Endothelial cell of umbilical vein (primary cell): ENCODE measurements at regions not wholly inside any gene's neighbourhood (a gene's known extent, or its start where the extent isn't known, plus 50 kb on each side); places are given as distances from the start of the nearest gene placed in this dataset.

Source experiments
- POLR2A ChIP-seq: IDR thresholded peaks from 2 replicates; pipeline ENCODE4 v1.6.1; 2012; ENCODE audit warnings: low read depth, mild to moderate bottlenecking, control low read depth, low read length
- POLR2AphosphoS5 ChIP-seq: IDR thresholded peaks from 2 replicates; pipeline ENCODE4 v1.6.1; 2012; ENCODE audit warnings: low read depth, mild to moderate bottlenecking, control low read depth, low read length, moderate library complexity; ENCODE audit not compliant: insufficient read depth
- TF ChIP-seq, protein P1 (sequence below): IDR thresholded peaks from 2 replicates; pipeline ENCODE4 v1.6.1; 2011; ENCODE audit not compliant: insufficient read depth, insufficient read length

DNA sequence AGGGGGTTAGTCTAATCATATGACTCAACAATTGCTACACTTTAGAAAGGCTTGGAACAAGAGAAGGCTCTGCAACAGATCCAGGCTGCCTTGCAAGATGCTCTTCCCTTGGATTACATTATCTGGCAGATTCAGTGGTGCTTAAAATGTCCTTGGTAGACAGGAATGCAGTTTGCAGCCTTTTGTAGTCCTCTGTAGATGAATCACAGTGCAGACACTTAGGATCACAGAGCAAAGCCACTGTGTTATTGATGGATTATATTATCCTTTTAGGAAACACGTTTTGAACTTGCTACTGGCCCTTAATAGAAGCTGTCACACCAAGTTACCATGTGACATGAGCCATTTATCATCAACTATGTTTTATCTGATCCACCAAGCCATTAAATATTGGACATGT, 152.2 kb downstream of the CBLN2 start:
- TF ChIP-seq POLR2AphosphoS5 (no peak), POLR2A (no peak)
- TF ChIP-seq, protein P1, sequence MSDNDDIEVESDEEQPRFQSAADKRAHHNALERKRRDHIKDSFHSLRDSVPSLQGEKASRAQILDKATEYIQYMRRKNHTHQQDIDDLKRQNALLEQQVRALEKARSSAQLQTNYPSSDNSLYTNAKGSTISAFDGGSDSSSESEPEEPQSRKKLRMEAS: no peak
